K562 (cell line): ENCODE measurements at regions not wholly inside any gene's neighbourhood (a gene's known extent, or its start where the extent isn't known, plus 50 kb on each side); places are given as distances from the start of the nearest gene placed in this dataset.

Source experiments
- ATAC-seq: fragments of 200-7000 bp; cut with Tn5 transposase; 3 replicates; pipeline ENCODE4 v1.9.1; 2020; ENCODE audit warnings: moderate library complexity
- BruUV-seq: library from RNA; stranded (reverse); fragments of 400-500 nt; replicated peaks from 2 replicates; lab custom pipeline; 2021; lab: Mats Ljungman, UMichigan
- CTCF ChIA-PET: fragments of 300-600 bp; formaldehyde crosslinking; extraction: SDS; loops from one replicate; lab custom pipeline; 2021; ENCODE audit warnings: low intra/inter-chr PET ratio; lab: Yijun Ruan, JAX
- POLR2A ChIA-PET: fragments of 300-600, 350-650 bp; sonication (Branson Sonifier 250); formaldehyde crosslinking; extraction: SDS; loops from one replicate; lab custom pipeline; 2021; ENCODE audit warnings: antibody characterized with exemption, inconsistent platforms; lab: Yijun Ruan, JAX
- DNase-seq, 4 experiments: peaks; one replicate each; pipeline versions ENCODE4 v3.0.0 to v3.0.0-alpha.2; 2011 to 2018; ENCODE audit warnings: low spot score in 3 of 4, mixed read lengths in 3 of 4; ENCODE audit errors: extremely low read depth in 1 of 4
- FAIRE-seq: peaks from 2 replicates; lab custom pipeline; 2011; peaks lifted over from hg19 to GRCh38; lab: Jason Lieb, UNC
- H2AFZ ChIP-seq: 2 replicates; pipeline ENCODE4 v1.6.0; 2011; ENCODE audit warnings: low read depth, low read length, control low read depth, inconsistent platforms
- H3K27ac ChIP-seq: fragments of 200-600 bp; 3 replicates; pipeline ENCODE4 v1.8.0; 2011; ENCODE audit warnings: low read depth, mild to moderate bottlenecking, control low read depth, inconsistent platforms, low read length, moderate library complexity, mixed read lengths; ENCODE audit errors: extremely low read depth
- H3K27me3 ChIP-seq, 2 experiments: fragments of 300-600 bp in 1 of 2; 2 replicates in 1 of 2; 3 replicates in 1 of 2; pipeline versions ENCODE4 v1.6.0 to v1.8.0; 2011; ENCODE audit warnings: inconsistent platforms in 2 of 2, low read length in 2 of 2, mild to moderate bottlenecking in 1 of 2, mixed read lengths in 1 of 2, moderate library complexity in 1 of 2; ENCODE audit not compliant: control insufficient read depth in 2 of 2, insufficient read depth in 2 of 2
- H3K36me3 ChIP-seq: fragments of 300-600 bp; 3 replicates; pipeline ENCODE4 v1.8.0; 2011; ENCODE audit warnings: mild to moderate bottlenecking, low read length, inconsistent platforms; ENCODE audit not compliant: control insufficient read depth, insufficient read depth
- H3K4me1 ChIP-seq, 2 experiments: fragments of 200-600 bp in 1 of 2; replicated peaks in 1 of 2; 2 replicates in 1 of 2; 3 replicates in 1 of 2; pipeline versions ENCODE4 v1.5.1 to v1.8.0; 2011; ENCODE audit warnings: inconsistent platforms in 2 of 2, low read length in 2 of 2, mild to moderate bottlenecking in 1 of 2, mixed read lengths in 1 of 2, moderate library complexity in 1 of 2; ENCODE audit not compliant: control insufficient read depth in 2 of 2, insufficient read depth in 2 of 2
- H3K4me2 ChIP-seq: 2 replicates; pipeline ENCODE4 v1.6.1; 2011; ENCODE audit warnings: low read length, control low read depth, inconsistent platforms, mixed read lengths; ENCODE audit not compliant: insufficient read depth
- H3K4me3 ChIP-seq: fragments of 200-600 bp; sonication (generic), shearing (Covaris generic); 2 replicates; pipeline ENCODE4 v1.5.1; 2016; ENCODE audit warnings: control low read depth, inconsistent platforms
- H3K79me2 ChIP-seq: fragments of 200-600 bp; 3 replicates; pipeline ENCODE4 v1.8.0; 2011; ENCODE audit warnings: low read length, inconsistent platforms; ENCODE audit not compliant: control insufficient read depth, insufficient read depth
- H3K9ac ChIP-seq, 2 experiments: 2 replicates each; pipeline versions ENCODE4 v1.6.0 to v1.6.1; 2011; ENCODE audit warnings: low read depth in 2 of 2, low read length in 2 of 2, control low read depth in 1 of 2, inconsistent platforms in 1 of 2, mild to moderate bottlenecking in 1 of 2, mixed read lengths in 1 of 2; ENCODE audit not compliant: insufficient read depth in 1 of 2
- H3K9me1 ChIP-seq: one replicate; pipeline ENCODE4 v1.6.0; 2011; ENCODE audit warnings: inconsistent platforms, mild to moderate bottlenecking, low read length, moderate library complexity; ENCODE audit not compliant: control insufficient read depth, insufficient read depth
- H3K9me3 ChIP-seq: replicated peaks from 2 replicates; pipeline ENCODE4 v1.5.1; 2011; ENCODE audit warnings: low read depth, low read length, inconsistent platforms; ENCODE audit not compliant: control insufficient read depth, insufficient read depth
- H4K20me1 ChIP-seq: replicated peaks from 2 replicates; pipeline ENCODE4 v1.6.1; 2011; ENCODE audit warnings: low read length, inconsistent platforms, mixed read lengths; ENCODE audit not compliant: control insufficient read depth, insufficient read depth
- ARHGAP35 ChIP-seq: fragments of 450-650 bp; IDR thresholded peaks from 2 replicates; pipeline ENCODE4 v1.6.1; 2018; ENCODE audit not compliant: partially characterized antibody
- BRD4 ChIP-seq: fragments of 200-600 bp; sonication (generic); IDR thresholded peaks from 2 replicates; pipeline ENCODE4 v1.6.1; 2017; ENCODE audit warnings: inconsistent platforms
- ELF1 ChIP-seq: fragments of 200-800 bp; sonication (Bioruptor generic); IDR thresholded peaks from 2 replicates; pipeline ENCODE4 v1.6.1; 2016; ENCODE audit warnings: missing genetic modification characterization, missing compliant biosample characterization
- GTF2F1 ChIP-seq: IDR thresholded peaks from 2 replicates; pipeline ENCODE4 v1.6.1; 2011; ENCODE audit warnings: low read depth, low read length, improper control_type of control experiment
- HDAC8 ChIP-seq: fragments of 450-650 bp; IDR thresholded peaks from 2 replicates; pipeline ENCODE4 v1.6.1; 2016; ENCODE audit warnings: mild to moderate bottlenecking, missing genetic modification characterization, moderate library complexity, missing compliant biosample characterization
- MTA2 ChIP-seq: fragments of 450-650 bp; IDR thresholded peaks from 2 replicates; pipeline ENCODE4 v1.6.1; 2016; ENCODE audit warnings: low read depth
- RAD51 ChIP-seq: fragments of 450-650 bp; IDR thresholded peaks from 2 replicates; pipeline ENCODE4 v1.7.1; 2016; ENCODE audit warnings: low read depth, mild to moderate bottlenecking, borderline replicate concordance
- SETDB1 ChIP-seq: IDR thresholded peaks from one replicate; pipeline ENCODE4 v1.6.1; 2012; ENCODE audit warnings: low read length, control low read depth, inconsistent platforms
- SMARCC2 ChIP-seq: fragments of 450-650 bp; IDR thresholded peaks from 2 replicates; pipeline ENCODE4 v1.6.1; 2017; ENCODE audit warnings: antibody characterized with exemption, moderate library complexity, mild to moderate bottlenecking, low read depth
- TGIF2 ChIP-seq: sonication (generic); formaldehyde crosslinking; IDR thresholded peaks from 2 replicates; pipeline ENCODE4 v1.8.1; 2022; ENCODE audit warnings: mild to moderate bottlenecking, missing genetic modification reagents, moderate library complexity
- ZC3H4 ChIP-seq: sonication (generic); formaldehyde crosslinking; IDR thresholded peaks from 2 replicates; pipeline ENCODE4 v1.9.0; 2021; ENCODE audit warnings: missing genetic modification reagents, borderline replicate concordance
- ZC3H8 ChIP-seq: fragments of 450-650 bp; IDR thresholded peaks from 2 replicates; pipeline ENCODE4 v1.6.1; 2017
- ZNF699 ChIP-seq: fragments of 250-450 bp; sonication (Bioruptor Pico); IDR thresholded peaks from 2 replicates; pipeline ENCODE4 v1.8.0; 2021; ENCODE audit warnings: mild to moderate bottlenecking, moderate library complexity; ENCODE audit not compliant: insufficient replicate concordance
- WGBS: fragments of 100-300 bp; shearing (Covaris generic); methylation state at CpG from one replicate; pipeline ENCODE4 v1.1.6; 2016; ENCODE audit warnings: low coverage, mixed read lengths; ENCODE audit not compliant: insufficient coverage; ENCODE audit errors: missing lambda C conversion rate; 5-methylcytosine and 5-hydroxymethylcytosine counted together
- in situ Hi-C: fragments of 300-500 bp; cut with MboI; formaldehyde crosslinking; loops from 4 replicates; pipeline ENCODE4 v1.15.0; 2018; ENCODE audit warnings: inconsistent platforms, mixed read lengths
- intact Hi-C: fragments of 100-400 bp; cut with micrococcal nuclease; formaldehyde crosslinking; loops from 2 replicates; pipeline ENCODE4 v1.14.2; 2022
- TF ChIP-seq, protein P1 (sequence below): IDR thresholded peaks from 2 replicates; pipeline ENCODE4 v1.6.1; 2016; ENCODE audit warnings: missing genetic modification characterization, missing compliant biosample characterization
- TF ChIP-seq, protein P2 (sequence below): fragments of 450-650 bp; IDR thresholded peaks from 2 replicates; pipeline ENCODE4 v1.6.1; 2017; ENCODE audit warnings: antibody characterized with exemption

DNA sequence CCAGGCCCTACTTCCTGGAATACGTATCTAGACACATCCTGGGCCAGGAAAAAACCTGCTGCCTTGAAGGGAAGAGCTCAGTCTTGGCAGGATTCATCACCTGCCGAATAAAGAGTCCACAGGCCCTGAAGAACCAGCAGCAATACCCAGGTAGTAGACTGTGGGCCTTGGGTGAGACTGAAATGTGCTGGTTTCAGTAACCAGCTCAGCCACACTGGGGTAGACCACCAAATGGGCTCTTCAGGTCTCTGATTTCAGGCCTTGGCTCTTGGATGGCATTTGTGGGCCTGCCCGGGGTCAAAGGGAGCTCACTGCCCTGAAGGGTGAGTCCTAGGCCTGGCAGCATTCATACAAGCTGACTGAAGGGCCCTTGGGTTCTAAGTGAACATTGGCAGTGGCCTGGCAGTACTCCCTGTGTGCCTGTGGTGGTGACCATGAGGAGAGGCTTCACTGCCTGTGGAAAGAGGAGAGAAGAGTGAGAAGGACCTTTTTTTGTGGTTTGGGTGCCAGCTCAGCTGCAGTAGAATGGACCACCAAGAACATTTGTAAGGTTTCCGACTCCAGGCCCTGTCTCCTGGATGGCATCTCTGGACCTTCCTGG, 175.1 kb downstream of the ANKRD30B start:
- no peak overlapping the region for H3K4me3 ChIP-seq
- H2AFZ ChIP-seq = no peak overlapping the region
- H4K20me1 ChIP-seq = no peaks in the 10 kb centered on the region
- H3K27ac ChIP-seq = no peak overlapping the region
- in situ Hi-C loops = no loop called here
- H3K4me2 ChIP-seq = no peak overlapping the region
- H3K27me3 ChIP-seq = no peaks in the 10 kb centered on the region
- CTCF ChIA-PET = no interaction called here
- no peaks in the 10 kb centered on the region for H3K36me3 ChIP-seq
- no peak for DNase-seq
- POLR2A ChIA-PET = no interaction called here
- no peak overlapping the region for H3K9ac ChIP-seq
- BruUV-seq = no TSS peak
- no peak for ATAC-seq
- TF ChIP-seq SMARCC2 (no peak), ZNF699 (CRISPR knock-in tag) (no peak), ELF1 (tag) (no peak), ZC3H4 (CRISPR knock-in tag) (no peak), SETDB1 (no peak), MTA2 (no peak), HDAC8 (no peak), ARHGAP35 (no peak), GTF2F1 (no peak), ZC3H8 (no peak), RAD51 (no peak), TGIF2 (CRISPR knock-in tag) (no peak), BRD4 (no peak)
- TF ChIP-seq, protein P1, sequence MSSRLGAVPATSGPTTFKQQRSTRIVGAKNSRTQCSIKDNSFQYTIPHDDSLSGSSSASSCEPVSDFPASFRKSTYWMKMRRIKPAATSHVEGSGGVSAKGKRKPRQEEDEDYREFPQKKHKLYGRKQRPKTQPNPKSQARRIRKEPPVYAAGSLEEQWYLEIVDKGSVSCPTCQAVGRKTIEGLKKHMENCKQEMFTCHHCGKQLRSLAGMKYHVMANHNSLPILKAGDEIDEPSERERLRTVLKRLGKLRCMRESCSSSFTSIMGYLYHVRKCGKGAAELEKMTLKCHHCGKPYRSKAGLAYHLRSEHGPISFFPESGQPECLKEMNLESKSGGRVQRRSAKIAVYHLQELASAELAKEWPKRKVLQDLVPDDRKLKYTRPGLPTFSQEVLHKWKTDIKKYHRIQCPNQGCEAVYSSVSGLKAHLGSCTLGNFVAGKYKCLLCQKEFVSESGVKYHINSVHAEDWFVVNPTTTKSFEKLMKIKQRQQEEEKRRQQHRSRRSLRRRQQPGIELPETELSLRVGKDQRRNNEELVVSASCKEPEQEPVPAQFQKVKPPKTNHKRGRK (tag) = no peak
- TF ChIP-seq, protein P2, sequence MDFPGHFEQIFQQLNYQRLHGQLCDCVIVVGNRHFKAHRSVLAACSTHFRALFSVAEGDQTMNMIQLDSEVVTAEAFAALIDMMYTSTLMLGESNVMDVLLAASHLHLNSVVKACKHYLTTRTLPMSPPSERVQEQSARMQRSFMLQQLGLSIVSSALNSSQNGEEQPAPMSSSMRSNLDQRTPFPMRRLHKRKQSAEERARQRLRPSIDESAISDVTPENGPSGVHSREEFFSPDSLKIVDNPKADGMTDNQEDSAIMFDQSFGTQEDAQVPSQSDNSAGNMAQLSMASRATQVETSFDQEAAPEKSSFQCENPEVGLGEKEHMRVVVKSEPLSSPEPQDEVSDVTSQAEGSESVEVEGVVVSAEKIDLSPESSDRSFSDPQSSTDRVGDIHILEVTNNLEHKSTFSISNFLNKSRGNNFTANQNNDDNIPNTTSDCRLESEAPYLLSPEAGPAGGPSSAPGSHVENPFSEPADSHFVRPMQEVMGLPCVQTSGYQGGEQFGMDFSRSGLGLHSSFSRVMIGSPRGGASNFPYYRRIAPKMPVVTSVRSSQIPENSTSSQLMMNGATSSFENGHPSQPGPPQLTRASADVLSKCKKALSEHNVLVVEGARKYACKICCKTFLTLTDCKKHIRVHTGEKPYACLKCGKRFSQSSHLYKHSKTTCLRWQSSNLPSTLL = no peak
- TF ChIP-seq, all 486 proteins: peak for 0
- H3K4me1 ChIP-seq = no peaks in the 10 kb centered on the region
- H3K9me1 ChIP-seq = no peaks in the 10 kb centered on the region
- no peaks in the 10 kb centered on the region for H3K9me3 ChIP-seq
- WGBS = 0% methylated on average over 4 of the region's 4 CpGs
- intact Hi-C loops = no loop called here
- no peak for FAIRE-seq
- H3K79me2 ChIP-seq = no peaks in the 10 kb centered on the region
